Naive thymus-derived CD4-positive, alpha-beta T cell (primary cell): ENCODE measurements at regions not wholly inside any gene's neighbourhood (a gene's known extent, or its start where the extent isn't known, plus 50 kb on each side); places are given as distances from the start of the nearest gene placed in this dataset.

Experiments
- ATAC-seq: fragments of 150-1000 bp; cut with Tn5 transposase; 2 replicates; pipeline ENCODE4 v1.10.0; 2021; ENCODE audit warnings: mild to moderate bottlenecking, moderate library complexity
- CTCF ChIA-PET: fragments of 350-600 bp; sonication (Branson Sonifier 250); formaldehyde crosslinking; loops from one replicate; lab custom pipeline; 2021; ENCODE audit warnings: antibody characterized with exemption; lab: Charles Lee
- POLR2A ChIA-PET: fragments of 350-600 bp; sonication (Branson Sonifier 250); formaldehyde crosslinking; loops from one replicate; lab custom pipeline; 2021; ENCODE audit warnings: antibody characterized with exemption, inconsistent platforms; lab: Charles Lee
- DNase-seq, 9 donors: peaks; one replicate each; pipeline versions ENCODE4 v3.0.0 to v3.0.0-alpha.2; 2020 to 2022; ENCODE audit warnings: mixed read lengths in 1 of 9
- H3K27ac ChIP-seq: one replicate; pipeline ENCODE4 v1.7.0; 2013; ENCODE audit warnings: mild to moderate bottlenecking, low read depth, low read length, moderate library complexity
- H3K27me3 ChIP-seq, 2 donors: one replicate each; pipeline ENCODE4 v1.7.0; 2013; ENCODE audit warnings: low read length in 2 of 2, mild to moderate bottlenecking in 2 of 2, moderate library complexity in 2 of 2; ENCODE audit not compliant: control insufficient read depth in 2 of 2, insufficient read depth in 2 of 2
- H3K36me3 ChIP-seq, 3 experiments: 1 replicate in 2 of 3; 2 replicates in 1 of 3; pipeline ENCODE4 v1.7.0; 2013; ENCODE audit warnings: low read length in 3 of 3, mild to moderate bottlenecking in 3 of 3, moderate library complexity in 1 of 3; ENCODE audit not compliant: insufficient read depth in 3 of 3, control insufficient read depth in 2 of 3
- H3K4me1 ChIP-seq, 2 donors: one replicate each; pipeline ENCODE4 v1.7.0; 2013; ENCODE audit warnings: low read length in 2 of 2, mild to moderate bottlenecking in 2 of 2, moderate library complexity in 1 of 2; ENCODE audit not compliant: control insufficient read depth in 2 of 2, insufficient read depth in 2 of 2
- H3K4me3 ChIP-seq: 2 replicates; pipeline ENCODE4 v1.7.0; 2013; ENCODE audit warnings: mild to moderate bottlenecking, low read length
- H3K9me3 ChIP-seq, 3 experiments: 1 replicate in 2 of 3; 2 replicates in 1 of 3; pipeline ENCODE4 v1.7.0; 2013; ENCODE audit warnings: low read length in 3 of 3; ENCODE audit not compliant: control insufficient read depth in 2 of 3
- H3K27ac Mint-ChIP-seq, 9 donors: one replicate each; pipeline ENCODE4 v1.8.0; 2020 to 2022; ENCODE audit warnings: mixed read lengths in 9 of 9, mild to moderate bottlenecking in 8 of 9, moderate library complexity in 5 of 9, inconsistent platforms in 2 of 9
- H3K27me3 Mint-ChIP-seq, 5 donors: one replicate each; pipeline ENCODE4 v1.8.0; 2021 to 2022; ENCODE audit warnings: mixed read lengths in 5 of 5, mild to moderate bottlenecking in 1 of 5
- H3K36me3 Mint-ChIP-seq, 5 donors: one replicate each; pipeline ENCODE4 v1.8.0; 2020 to 2022; ENCODE audit warnings: mixed read lengths in 5 of 5, mild to moderate bottlenecking in 3 of 5, inconsistent platforms in 1 of 5
- H3K4me1 Mint-ChIP-seq, 7 donors: one replicate each; pipeline ENCODE4 v1.8.0; 2020 to 2022; ENCODE audit warnings: mixed read lengths in 7 of 7, mild to moderate bottlenecking in 3 of 7, inconsistent platforms in 1 of 7
- H3K4me3 Mint-ChIP-seq, 10 donors: one replicate each; pipeline ENCODE4 v1.8.0; 2020 to 2022; ENCODE audit warnings: mild to moderate bottlenecking in 10 of 10, mixed read lengths in 10 of 10, moderate library complexity in 6 of 10, inconsistent platforms in 2 of 10
- H3K9me3 Mint-ChIP-seq, 11 donors: one replicate each; pipeline ENCODE4 v1.8.0; 2020 to 2022; ENCODE audit warnings: mixed read lengths in 11 of 11, mild to moderate bottlenecking in 4 of 11, inconsistent platforms in 1 of 11, moderate library complexity in 1 of 11
- intact Hi-C, 2 donors: fragments of 100-400 bp; cut with micrococcal nuclease; formaldehyde crosslinking; loops; one replicate each; pipeline ENCODE4 v1.15.1; 2023

GRCh38 chr1:56324504-56324903 lies 254.9 kb downstream of the PLPP3 start:
- Histone ChIP-seq H3K9me3 (no peaks in the 10 kb centered on the region), H3K27ac (no peak overlapping the region), H3K27me3 (no peaks in the 10 kb centered on the region), H3K36me3 (no peaks in the 10 kb centered on the region), H3K4me1 (no peaks in the 10 kb centered on the region), H3K4me3 (no peak overlapping the region)
- DNase-seq (no peak), ATAC-seq (no peak)
- Mint-ChIP-seq H3K27ac (no peak overlapping the region), H3K27me3 (no peaks in the 10 kb centered on the region), H3K4me3 (no peak overlapping the region), H3K36me3 (no peaks in the 10 kb centered on the region), H3K9me3 (peaks cover 0 to 6% (median 0%) of the 10 kb centered on the region in 11 donors), H3K4me1 (peaks cover 0 to 3% (median 0%) of the 10 kb centered on the region in 7 donors)
- ChIA-PET CTCF (no interaction called here), POLR2A (no interaction called here)
- intact Hi-C loops, result no loop called here

GRCh38 chr1:56322211-56322610 lies 257.2 kb downstream of the PLPP3 start:
- no peaks in the 10 kb centered on the region for H3K4me1 Mint-ChIP-seq
- H3K4me1 ChIP-seq, result no peaks in the 10 kb centered on the region
- H3K27ac Mint-ChIP-seq, result no peak overlapping the region
- DNase-seq, result no peak
- no peaks in the 10 kb centered on the region for H3K9me3 ChIP-seq
- H3K27me3 Mint-ChIP-seq, result no peaks in the 10 kb centered on the region
- ATAC-seq, result no peak
- no peaks in the 10 kb centered on the region for H3K36me3 Mint-ChIP-seq
- no peak overlapping the region for H3K4me3 ChIP-seq
- CTCF ChIA-PET, result no interaction called here
- H3K36me3 ChIP-seq, result no peaks in the 10 kb centered on the region
- POLR2A ChIA-PET, result no interaction called here
- intact Hi-C loops, result no loop called here
- peaks cover 0 to 6% (median 0%) of the 10 kb centered on the region in 11 donors for H3K9me3 Mint-ChIP-seq
- H3K4me3 Mint-ChIP-seq, result no peak overlapping the region
- no peak overlapping the region for H3K27ac ChIP-seq
- H3K27me3 ChIP-seq, result no peaks in the 10 kb centered on the region

- Histone ChIP-seq H3K36me3 (no peaks in the 10 kb centered on the region), H3K4me1 (no peaks in the 10 kb centered on the region), H3K4me3 (no peak overlapping the region), H3K27me3 (no peaks in the 10 kb centered on the region), H3K9me3 (no peaks in the 10 kb centered on the region), H3K27ac (no peak overlapping the region)
- CTCF ChIA-PET, result no interaction called here
- intact Hi-C loops, result no loop called here
- no peak overlapping the region for H3K27ac Mint-ChIP-seq
- peaks cover 0 to 10% (median 0%) of the 10 kb centered on the region in 11 donors for H3K9me3 Mint-ChIP-seq
- no peaks in the 10 kb centered on the region for H3K36me3 Mint-ChIP-seq
- H3K4me3 Mint-ChIP-seq, result no peak overlapping the region
- POLR2A ChIA-PET, result no interaction called here
- ATAC-seq (no peak), DNase-seq (no peak)
- no peaks in the 10 kb centered on the region for H3K4me1 Mint-ChIP-seq
- no peaks in the 10 kb centered on the region for H3K27me3 Mint-ChIP-seq
These were observed 258.2 kb downstream of the PLPP3 start for GRCh38 chr1:56321150-56321490.

- no peaks in the 10 kb centered on the region for H3K4me1 Mint-ChIP-seq
- no peaks in the 10 kb centered on the region for H3K9me3 ChIP-seq
- DNase-seq (no peak), ATAC-seq (no peak)
- H3K4me3 Mint-ChIP-seq, result no peak overlapping the region
- H3K4me3 ChIP-seq, result no peak overlapping the region
- CTCF ChIA-PET, result no interaction called here
- H3K27me3 Mint-ChIP-seq, result no peaks in the 10 kb centered on the region
- no peaks in the 10 kb centered on the region for H3K36me3 ChIP-seq
- no peak overlapping the region for H3K27ac Mint-ChIP-seq
- no peaks in the 10 kb centered on the region for H3K36me3 Mint-ChIP-seq
- no peaks in the 10 kb centered on the region for H3K4me1 ChIP-seq
- POLR2A ChIA-PET, result no interaction called here
- H3K27ac ChIP-seq, result no peak overlapping the region
- H3K27me3 ChIP-seq, result no peaks in the 10 kb centered on the region
- peaks cover 0 to 10% (median 0%) of the 10 kb centered on the region in 11 donors for H3K9me3 Mint-ChIP-seq
- intact Hi-C loops, result no loop called here
These were observed 258.8 kb downstream of the PLPP3 start for GRCh38 chr1:56320464-56321149.

DNA sequence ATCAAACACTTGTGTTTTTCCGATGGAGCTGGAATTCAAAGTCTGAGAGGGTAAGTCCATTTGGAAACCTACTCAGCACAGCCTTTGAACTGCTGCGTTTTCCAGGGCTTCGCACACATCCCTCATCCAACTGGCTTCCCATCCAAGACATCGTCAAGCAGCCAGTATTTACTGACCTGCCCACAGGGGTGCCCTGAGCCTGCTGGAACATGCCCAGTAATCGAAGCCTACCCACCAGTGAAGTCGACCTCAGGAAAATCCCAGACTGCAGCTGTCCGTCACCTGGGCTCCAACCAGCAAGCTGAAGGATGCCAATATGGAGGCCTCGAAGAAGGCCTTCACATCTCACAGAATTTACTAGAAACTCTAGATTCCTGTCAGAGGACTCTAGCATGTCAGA lies 261.6 kb downstream of the PLPP3 start:
- CTCF ChIA-PET, result no interaction called here
- H3K4me1 Mint-ChIP-seq, result no peaks in the 10 kb centered on the region
- POLR2A ChIA-PET, result no interaction called here

DNA sequence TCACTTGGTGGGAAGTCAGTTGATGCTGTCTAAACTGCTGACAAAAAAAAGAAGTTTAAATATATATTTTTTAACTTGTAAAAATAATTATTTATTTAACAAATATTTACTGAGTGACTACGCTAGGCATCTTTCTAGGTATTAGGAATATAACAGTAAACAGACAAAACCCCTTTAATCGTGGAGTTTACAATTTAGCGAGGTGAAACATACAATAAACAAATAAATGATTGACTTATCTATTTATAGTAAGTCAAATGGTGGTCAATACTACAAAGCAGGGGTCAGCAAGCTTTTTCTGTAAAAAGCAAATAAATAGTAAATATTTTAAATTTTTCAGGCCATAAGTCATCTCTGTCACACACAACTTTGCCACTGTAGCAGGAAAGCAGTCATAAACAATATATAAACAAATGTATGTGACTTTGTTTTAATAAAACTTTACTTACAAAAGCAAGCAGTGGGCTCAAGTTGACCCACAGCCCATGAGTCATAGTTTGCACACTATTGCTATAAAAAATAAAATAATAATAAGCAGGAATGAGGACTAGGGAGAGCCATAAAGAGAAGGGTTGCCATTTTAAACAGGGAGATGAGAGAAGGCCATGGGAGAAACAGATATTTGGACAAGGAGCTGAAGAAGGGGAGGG lies 263.9 kb downstream of the PLPP3 start:
- intact Hi-C loops, result no loop called here
- Histone ChIP-seq H3K4me3 (no peak overlapping the region), H3K36me3 (no peaks in the 10 kb centered on the region), H3K9me3 (peaks cover 0 to 5% (median 0%) of the 10 kb centered on the region in 3 experiments), H3K27me3 (no peaks in the 10 kb centered on the region), H3K27ac (no peak overlapping the region), H3K4me1 (no peaks in the 10 kb centered on the region)
- H3K27me3 Mint-ChIP-seq, result peaks cover 0 to 13% (median 6%) of the 10 kb centered on the region in 5 donors
- H3K27ac Mint-ChIP-seq, result no peak overlapping the region
- no peak for DNase-seq
- no peak for ATAC-seq
- H3K36me3 Mint-ChIP-seq, result no peaks in the 10 kb centered on the region
- H3K9me3 Mint-ChIP-seq, result peaks cover 0 to 20% (median 8%) of the 10 kb centered on the region in 11 donors
- H3K4me3 Mint-ChIP-seq, result no peak overlapping the region
- ChIA-PET POLR2A (no interaction called here), CTCF (no interaction called here)
- no peaks in the 10 kb centered on the region for H3K4me1 Mint-ChIP-seq

More for the DNA sequence above, 261.6 kb downstream of the PLPP3 start:
- Mint-ChIP-seq H3K27ac (no peak overlapping the region), H3K36me3 (no peaks in the 10 kb centered on the region), H3K4me3 (no peak overlapping the region), H3K9me3 (peaks cover 0 to 13% (median 4%) of the 10 kb centered on the region in 11 donors), H3K27me3 (peaks cover 0 to 3% (median 0%) of the 10 kb centered on the region in 5 donors)
- peaks cover 0 to 1% (median 0%) of the 10 kb centered on the region in 3 experiments for H3K9me3 ChIP-seq
- H3K36me3 ChIP-seq, result no peaks in the 10 kb centered on the region
- intact Hi-C loops, result no loop called here
- H3K27ac ChIP-seq, result no peak overlapping the region
- no peak for DNase-seq
- no peak overlapping the region for H3K4me3 ChIP-seq
- ATAC-seq, result no peak
- no peaks in the 10 kb centered on the region for H3K27me3 ChIP-seq
- no peaks in the 10 kb centered on the region for H3K4me1 ChIP-seq

DNA sequence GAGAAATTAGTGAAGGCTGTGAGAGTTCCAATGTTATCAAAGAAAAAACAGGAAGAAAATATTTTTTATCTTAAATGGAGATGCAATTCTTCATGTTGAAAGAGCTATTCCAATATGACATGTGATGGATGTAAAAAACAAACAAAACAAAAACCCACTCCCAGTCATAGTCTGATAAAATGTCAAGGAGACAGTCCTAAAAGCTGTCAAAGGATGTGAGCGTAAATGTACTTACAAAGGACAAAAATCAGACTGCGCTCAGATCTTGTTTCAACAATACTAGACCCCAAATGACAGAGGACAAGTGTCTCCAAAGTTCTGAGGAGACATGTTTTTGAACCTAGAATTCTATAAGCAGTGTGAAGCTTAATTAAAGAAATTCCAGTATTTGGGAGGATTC lies 265.8 kb downstream of the PLPP3 start:
- ChIA-PET CTCF (no interaction called here), POLR2A (no interaction called here)
- DNase-seq (no peak), ATAC-seq (no peak)
- Mint-ChIP-seq H3K36me3 (no peaks in the 10 kb centered on the region), H3K4me3 (no peak overlapping the region), H3K4me1 (no peaks in the 10 kb centered on the region), H3K9me3 (peaks cover 0 to 20% (median 8%) of the 10 kb centered on the region in 11 donors), H3K27me3 (peaks cover 0 to 13% (median 8%) of the 10 kb centered on the region in 5 donors), H3K27ac (no peak overlapping the region)
- H3K4me1 ChIP-seq, result no peaks in the 10 kb centered on the region
- no peaks in the 10 kb centered on the region for H3K36me3 ChIP-seq
- no peaks in the 10 kb centered on the region for H3K27me3 ChIP-seq
- no peak overlapping the region for H3K27ac ChIP-seq
- peaks cover 0 to 5% (median 0%) of the 10 kb centered on the region in 3 experiments for H3K9me3 ChIP-seq
- intact Hi-C loops, result no loop called here
- no peak overlapping the region for H3K4me3 ChIP-seq
